ENCODE measurements at regions not wholly inside any gene's neighbourhood (a gene's known extent, or its start where the extent isn't known, plus 50 kb on each side); places are given as distances from the start of the nearest gene placed in this dataset.
"Not testable (repeated sequence)": the region's sequence is repeated elsewhere in the genome, so short reads cannot be mapped to it uniquely, and the experiment has no call there.

- H3K27ac Mint-ChIP-seq; ATAC-seq (ENCODE audit: low read depth); H3K4me3 Mint-ChIP-seq; H3K36me3 Mint-ChIP-seq; DNase-seq (ENCODE audit: low spot score in 2 of 2); H3K4me1 Mint-ChIP-seq: not testable (repeated sequence)
- H3K27me3 Mint-ChIP-seq = peaks cover 14% of the 10 kb centered on the region
- peaks cover 11% of the 10 kb centered on the region for H3K9me3 Mint-ChIP-seq
Measured at GRCh38 chr1:24268555-24268954, 50.6 kb upstream of the GRHL3 start.

DNA sequence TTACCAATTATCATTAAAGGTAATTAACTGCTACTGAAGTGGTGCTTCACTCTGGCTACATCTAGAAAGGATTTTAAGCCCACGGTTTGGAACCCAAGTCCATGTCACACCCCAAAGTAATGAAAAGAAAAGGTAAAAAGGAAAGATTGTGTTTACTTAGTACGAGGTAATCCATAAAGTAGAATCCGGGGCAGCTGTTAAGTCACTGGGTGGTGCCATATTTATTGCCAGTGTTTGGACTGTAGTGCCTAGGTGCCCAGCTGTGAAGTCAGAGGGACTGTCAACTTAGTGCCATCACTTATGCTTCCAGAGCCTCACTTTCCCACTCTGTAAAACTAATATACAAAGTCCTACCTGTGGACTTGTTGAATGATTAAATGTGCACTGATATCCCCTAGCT lies 52.2 kb upstream of the GRHL3 start:
- Mint-ChIP-seq H3K27me3 (peaks cover 8% of the 10 kb centered on the region), H3K27ac (no peak overlapping the region), H3K4me1 (peaks cover 4% of the 10 kb centered on the region), H3K36me3 (no peaks in the 10 kb centered on the region), H3K9me3 (peaks cover 6% of the 10 kb centered on the region), H3K4me3 (no peak overlapping the region)
- ATAC-seq (ENCODE audit: low read depth) (no peak), DNase-seq (ENCODE audit: low spot score in 2 of 2) (no peak)

DNA sequence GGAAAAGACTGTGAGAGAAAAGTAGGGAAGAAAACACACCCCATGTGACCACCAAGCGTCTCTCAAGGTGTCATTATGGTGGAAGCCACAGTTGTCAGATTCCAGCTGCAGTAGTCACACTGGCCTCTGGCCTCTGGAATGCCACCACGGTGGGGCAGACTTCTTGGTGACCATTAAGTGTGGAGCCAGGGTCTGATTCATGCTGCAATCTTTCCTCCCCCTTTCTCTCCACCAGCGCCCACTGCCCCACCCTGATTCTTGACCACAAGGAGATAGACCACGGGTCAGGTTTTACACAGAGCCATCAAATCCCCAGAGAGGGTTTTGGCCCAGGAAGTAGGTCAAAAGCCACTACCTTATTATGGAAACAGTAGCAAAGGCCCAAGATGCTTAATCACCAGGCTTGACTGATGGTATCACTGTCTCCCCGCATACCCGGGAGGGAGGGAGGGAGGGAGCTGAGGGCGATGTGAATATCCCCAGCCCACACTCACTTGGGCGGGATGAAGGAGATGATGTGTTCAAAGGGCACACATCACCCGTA lies 52.7 kb upstream of the GRHL3 start:
- Mint-ChIP-seq H3K27me3 (peaks cover 3% of the 10 kb centered on the region), H3K4me1 (peaks cover 4% of the 10 kb centered on the region), H3K9me3 (peaks cover 3% of the 10 kb centered on the region), H3K4me3 (no peak overlapping the region), H3K36me3 (no peaks in the 10 kb centered on the region), H3K27ac (no peak overlapping the region)
- ATAC-seq (ENCODE audit: low read depth) = no peak
- DNase-seq (ENCODE audit: low spot score in 2 of 2) = no peak

GRCh38 chr1:24263746-24264145 lies 55.4 kb upstream of the GRHL3 start:
- ATAC-seq (ENCODE audit: low read depth) = no peak
- peaks cover 2% of the 10 kb centered on the region for H3K27me3 Mint-ChIP-seq
- no peak for DNase-seq (ENCODE audit: low spot score in 2 of 2)
- H3K27ac Mint-ChIP-seq = no peak overlapping the region
- no peaks in the 10 kb centered on the region for H3K36me3 Mint-ChIP-seq
- H3K4me3 Mint-ChIP-seq = no peak overlapping the region
- H3K4me1 Mint-ChIP-seq = peaks cover 2% of the 10 kb centered on the region
- peaks cover 1% of the 10 kb centered on the region for H3K9me3 Mint-ChIP-seq

- ATAC-seq (ENCODE audit: low read depth) (no peak), DNase-seq (ENCODE audit: low spot score in 2 of 2) (no peak)
- Mint-ChIP-seq H3K36me3 (no peaks in the 10 kb centered on the region), H3K9me3 (peaks cover 1% of the 10 kb centered on the region), H3K27me3 (peaks cover 2% of the 10 kb centered on the region), H3K4me3 (no peak overlapping the region), H3K4me1 (peaks cover 2% of the 10 kb centered on the region), H3K27ac (no peak overlapping the region)
Measured at GRCh38 chr1:24263211-24263610, 55.9 kb upstream of the GRHL3 start.

- H3K27ac Mint-ChIP-seq = no peak overlapping the region
- no peak for ATAC-seq (ENCODE audit: low read depth)
- H3K36me3 Mint-ChIP-seq = no peaks in the 10 kb centered on the region
- DNase-seq (ENCODE audit: low spot score in 2 of 2) = no peak
- H3K27me3 Mint-ChIP-seq = peaks cover 2% of the 10 kb centered on the region
- no peak overlapping the region for H3K4me3 Mint-ChIP-seq
- peaks cover 1% of the 10 kb centered on the region for H3K9me3 Mint-ChIP-seq
- H3K4me1 Mint-ChIP-seq = peaks cover 2% of the 10 kb centered on the region
Measured at GRCh38 chr1:24261977-24262376, 57.2 kb upstream of the GRHL3 start.

DNA sequence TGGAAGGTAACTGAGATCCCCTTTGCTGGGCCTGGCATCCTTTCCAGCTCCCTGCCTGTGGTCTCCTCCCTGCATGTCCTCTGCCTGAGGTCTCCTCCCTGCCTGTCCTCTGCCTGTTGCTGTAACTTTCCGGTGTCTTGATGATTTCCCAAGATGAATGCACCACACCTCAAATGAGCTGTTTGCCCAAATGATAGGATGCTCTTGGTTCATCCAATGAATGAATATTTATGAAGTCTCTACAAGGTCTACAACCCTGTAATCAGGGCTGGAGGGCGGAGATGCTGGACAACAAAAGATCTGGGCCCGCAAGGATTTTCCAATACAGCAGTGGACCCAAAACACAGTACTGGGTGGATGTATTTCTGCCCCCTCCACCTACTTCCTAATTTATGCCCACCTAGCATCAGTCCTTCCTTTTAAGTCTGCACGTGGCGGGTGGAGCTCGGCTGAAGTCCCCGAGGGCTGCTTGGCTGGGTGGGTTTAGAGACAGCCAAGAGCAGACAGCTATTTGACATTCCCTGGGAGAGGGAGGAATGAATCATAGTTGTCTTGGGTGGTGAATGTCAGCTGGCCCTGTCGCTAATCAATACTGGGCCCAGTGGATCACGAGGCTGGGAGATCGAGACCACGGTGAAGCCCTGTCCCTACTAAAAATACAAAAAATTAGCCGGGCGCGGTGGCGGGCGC lies 60.3 kb upstream of the GRHL3 start:
- Mint-ChIP-seq H3K27ac (no peak overlapping the region), H3K36me3 (no peaks in the 10 kb centered on the region), H3K9me3 (peaks cover 1% of the 10 kb centered on the region), H3K4me1 (no peaks in the 10 kb centered on the region), H3K4me3 (no peak overlapping the region), H3K27me3 (no peaks in the 10 kb centered on the region)
- DNase-seq (ENCODE audit: low spot score in 2 of 2) (no peak), ATAC-seq (ENCODE audit: low read depth) (no peak)

DNA sequence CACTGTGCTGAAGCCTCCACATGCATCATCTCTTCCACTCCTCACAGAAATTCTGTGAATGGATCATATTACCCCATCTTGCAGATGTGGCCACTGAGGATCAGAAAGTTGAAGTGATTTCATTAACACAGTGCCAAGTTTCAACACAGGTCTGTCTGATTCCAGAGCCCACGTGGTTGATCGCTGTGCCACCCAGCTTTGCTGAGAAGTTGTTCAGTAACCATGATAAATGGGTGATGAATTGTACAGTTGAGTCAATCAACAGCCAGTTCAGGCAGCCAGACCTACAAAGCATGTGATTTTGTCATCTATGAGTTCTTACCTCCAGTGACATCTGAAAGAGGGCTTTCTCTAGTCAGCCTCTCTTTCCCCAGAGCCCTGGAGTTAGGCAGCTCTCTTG lies 61.8 kb upstream of the GRHL3 start:
- no peaks in the 10 kb centered on the region for H3K36me3 Mint-ChIP-seq
- DNase-seq (ENCODE audit: low spot score in 2 of 2) (no peak), ATAC-seq (ENCODE audit: low read depth) (no peak)
- no peak overlapping the region for H3K27ac Mint-ChIP-seq
- no peak overlapping the region for H3K4me3 Mint-ChIP-seq
- H3K27me3 Mint-ChIP-seq = no peaks in the 10 kb centered on the region
- H3K4me1 Mint-ChIP-seq = no peaks in the 10 kb centered on the region
- no peaks in the 10 kb centered on the region for H3K9me3 Mint-ChIP-seq

- Mint-ChIP-seq H3K9me3 (no peaks in the 10 kb centered on the region), H3K4me3 (no peak overlapping the region), H3K36me3 (no peaks in the 10 kb centered on the region), H3K27me3 (no peaks in the 10 kb centered on the region), H3K27ac (no peak overlapping the region), H3K4me1 (no peaks in the 10 kb centered on the region)
- DNase-seq (ENCODE audit: low spot score in 2 of 2) (no peak), ATAC-seq (ENCODE audit: low read depth) (no peak)
Measured at GRCh38 chr1:24256687-24257086, 62.5 kb upstream of the GRHL3 start.

DNA sequence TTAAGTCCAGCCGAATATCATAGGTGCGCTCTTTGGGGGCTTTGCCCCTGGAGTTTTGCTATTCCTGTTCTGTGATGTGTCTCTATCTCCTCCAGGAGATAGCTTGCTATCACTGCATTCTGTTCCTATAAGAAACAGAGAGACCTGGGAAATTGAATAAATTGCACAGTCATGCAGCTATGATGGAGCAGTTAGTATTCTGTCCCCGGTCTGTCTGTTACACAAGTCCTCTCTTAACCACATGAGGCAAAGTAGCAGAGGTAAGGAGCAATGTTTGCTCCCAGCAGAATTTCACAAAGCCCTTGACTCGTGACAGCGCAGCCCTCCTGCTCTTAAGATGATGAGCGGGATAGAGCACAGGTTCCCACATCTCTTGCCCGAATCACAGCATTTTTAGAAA lies 63.9 kb upstream of the GRHL3 start:
- H3K27me3 Mint-ChIP-seq = no peaks in the 10 kb centered on the region
- H3K9me3 Mint-ChIP-seq = no peaks in the 10 kb centered on the region
- DNase-seq (ENCODE audit: low spot score in 2 of 2) (no peak), ATAC-seq (ENCODE audit: low read depth) (no peak)
- H3K4me3 Mint-ChIP-seq = no peak overlapping the region
- no peak overlapping the region for H3K27ac Mint-ChIP-seq
- H3K4me1 Mint-ChIP-seq = no peaks in the 10 kb centered on the region
- no peaks in the 10 kb centered on the region for H3K36me3 Mint-ChIP-seq

DNA sequence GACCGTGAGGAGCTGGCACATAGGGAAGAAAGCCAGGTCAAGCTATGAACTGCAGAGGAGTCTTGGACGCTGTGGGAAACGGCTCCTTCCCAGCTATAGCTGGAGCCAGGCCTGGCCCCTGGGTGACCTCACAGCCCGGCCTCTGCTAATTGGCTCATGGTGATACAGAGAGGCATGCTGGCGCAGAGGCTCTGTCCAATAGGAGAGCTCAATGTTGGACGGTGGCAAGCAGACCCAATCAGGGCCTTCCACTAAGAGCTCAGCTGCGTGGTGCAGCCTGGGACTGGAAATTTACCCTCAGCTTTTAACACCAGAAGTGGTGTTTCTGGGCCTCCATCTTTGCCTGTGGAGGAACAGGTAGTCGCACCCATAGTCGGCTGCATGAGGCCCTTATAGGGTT lies 64.4 kb upstream of the GRHL3 start:
- Mint-ChIP-seq H3K9me3 (no peaks in the 10 kb centered on the region), H3K4me3 (no peak overlapping the region), H3K4me1 (no peaks in the 10 kb centered on the region), H3K27me3 (no peaks in the 10 kb centered on the region), H3K27ac (no peak overlapping the region), H3K36me3 (no peaks in the 10 kb centered on the region)
- DNase-seq (ENCODE audit: low spot score in 2 of 2) = no peak
- ATAC-seq (ENCODE audit: low read depth) = no peak

GRCh38 chr1:24253571-24253970 lies 65.6 kb upstream of the GRHL3 start:
- Mint-ChIP-seq H3K4me3 (no peak overlapping the region), H3K27me3 (no peaks in the 10 kb centered on the region), H3K36me3 (no peaks in the 10 kb centered on the region), H3K4me1 (peaks cover 7% of the 10 kb centered on the region), H3K27ac (no peak overlapping the region), H3K9me3 (no peaks in the 10 kb centered on the region)
- ATAC-seq (ENCODE audit: low read depth) = no peak
- no peak for DNase-seq (ENCODE audit: low spot score in 2 of 2)

- Mint-ChIP-seq H3K27ac (no peak overlapping the region), H3K36me3 (no peaks in the 10 kb centered on the region), H3K4me3 (no peak overlapping the region), H3K4me1 (peaks cover 8% of the 10 kb centered on the region), H3K27me3 (no peaks in the 10 kb centered on the region), H3K9me3 (no peaks in the 10 kb centered on the region)
- ATAC-seq (ENCODE audit: low read depth) (no peak), DNase-seq (ENCODE audit: low spot score in 2 of 2) (no peak)
Measured at GRCh38 chr1:24252185-24252780, 65.2 kb upstream of the IFNLR1 start.

DNA sequence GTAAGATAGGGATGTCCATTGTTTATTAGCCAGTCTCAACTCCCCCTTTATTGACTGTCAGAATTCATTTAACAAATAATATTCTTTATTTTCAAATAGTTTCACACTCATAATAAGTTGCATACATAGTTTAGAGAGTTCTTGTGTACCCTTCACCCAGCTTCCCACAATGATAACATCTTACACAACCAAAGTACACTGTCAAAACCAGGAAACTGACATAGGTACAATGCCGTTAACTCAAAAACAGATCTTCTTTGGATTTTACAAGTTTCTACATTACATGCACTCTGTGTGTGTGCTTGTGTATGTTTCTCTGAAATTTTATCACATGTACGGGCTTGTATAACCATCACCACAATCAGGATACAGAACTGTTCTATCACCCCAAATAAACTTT lies 64.4 kb upstream of the IFNLR1 start:
- ATAC-seq (ENCODE audit: low read depth) (no peak), DNase-seq (ENCODE audit: low spot score in 2 of 2) (no peak)
- no peaks in the 10 kb centered on the region for H3K36me3 Mint-ChIP-seq
- H3K4me1 Mint-ChIP-seq = peaks cover 8% of the 10 kb centered on the region
- no peaks in the 10 kb centered on the region for H3K9me3 Mint-ChIP-seq
- no peaks in the 10 kb centered on the region for H3K27me3 Mint-ChIP-seq
- no peak overlapping the region for H3K27ac Mint-ChIP-seq
- H3K4me3 Mint-ChIP-seq = no peak overlapping the region

GRCh38 chr1:24250791-24251190 lies 63.7 kb upstream of the IFNLR1 start:
- no peaks in the 10 kb centered on the region for H3K27me3 Mint-ChIP-seq
- no peak for ATAC-seq (ENCODE audit: low read depth)
- no peaks in the 10 kb centered on the region for H3K36me3 Mint-ChIP-seq
- peaks cover 8% of the 10 kb centered on the region for H3K4me1 Mint-ChIP-seq
- no peak for DNase-seq (ENCODE audit: low spot score in 2 of 2)
- H3K9me3 Mint-ChIP-seq = no peaks in the 10 kb centered on the region
- H3K27ac Mint-ChIP-seq = no peak overlapping the region
- H3K4me3 Mint-ChIP-seq = no peak overlapping the region

All from memory B cell (primary cell).